Nephron progenitor cell (in vitro differentiated cells): ENCODE measurements at regions not wholly inside any gene's neighbourhood (a gene's known extent, or its start where the extent isn't known, plus 50 kb on each side); places are given as distances from the start of the nearest gene placed in this dataset.

Experiments used
- DNase-seq: peaks from one replicate; pipeline ENCODE4 v3.0.0; 2021
- H3K27ac Mint-ChIP-seq: 2 replicates; pipeline ENCODE4 v1.8.0; 2021; ENCODE audit warnings: mild to moderate bottlenecking, moderate library complexity, mixed read lengths
- H3K27me3 Mint-ChIP-seq: 2 replicates; pipeline ENCODE4 v1.8.0; 2021; ENCODE audit warnings: mild to moderate bottlenecking, low read depth, mixed read lengths; ENCODE audit not compliant: poor library complexity
- H3K36me3 Mint-ChIP-seq: 2 replicates; pipeline ENCODE4 v1.8.0; 2021; ENCODE audit warnings: low read depth, mixed read lengths
- H3K4me1 Mint-ChIP-seq: 2 replicates; pipeline ENCODE4 v1.8.0; 2021; ENCODE audit warnings: mixed read lengths
- H3K4me3 Mint-ChIP-seq: 2 replicates; pipeline ENCODE4 v1.8.0; 2021; ENCODE audit warnings: mild to moderate bottlenecking, moderate library complexity, mixed read lengths
- H3K9me3 Mint-ChIP-seq: 2 replicates; pipeline ENCODE4 v1.8.0; 2021; ENCODE audit warnings: mild to moderate bottlenecking, moderate library complexity, mixed read lengths
- TF ChIP-seq, protein P1 (sequence below): fragments of 200-600 bp; sonication (generic); IDR thresholded peaks from 2 replicates; pipeline ENCODE4 v1.5.0; 2021; ENCODE audit warnings: antibody characterized with exemption

DNA sequence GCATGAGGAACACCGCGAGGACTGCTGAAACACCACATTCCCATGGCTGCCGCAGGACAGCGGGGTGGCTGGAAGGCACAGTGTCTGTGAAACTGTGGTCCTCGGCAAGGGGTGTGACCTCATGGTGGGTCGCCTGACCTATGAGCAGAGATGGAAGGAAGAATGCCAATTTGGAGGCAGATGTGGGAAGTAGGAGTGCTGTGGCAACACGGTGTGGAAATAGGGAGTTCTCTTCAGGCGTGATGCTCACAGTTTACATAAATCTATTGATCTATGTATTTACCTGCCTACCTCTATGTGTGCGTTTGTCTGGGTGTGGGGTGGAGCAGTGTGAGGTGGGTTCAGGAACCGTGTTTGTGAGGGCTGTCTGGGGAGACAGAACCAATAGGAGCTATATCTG, 62.3 kb upstream of the LSM6 start:
- Mint-ChIP-seq H3K4me3 (no peak overlapping the region), H3K4me1 (no peaks in the 10 kb centered on the region), H3K9me3 (peaks cover 13% of the 10 kb centered on the region), H3K36me3 (no peaks in the 10 kb centered on the region), H3K27ac (no peak overlapping the region), H3K27me3 (peaks cover 26% of the 10 kb centered on the region)
- TF ChIP-seq, protein P1, sequence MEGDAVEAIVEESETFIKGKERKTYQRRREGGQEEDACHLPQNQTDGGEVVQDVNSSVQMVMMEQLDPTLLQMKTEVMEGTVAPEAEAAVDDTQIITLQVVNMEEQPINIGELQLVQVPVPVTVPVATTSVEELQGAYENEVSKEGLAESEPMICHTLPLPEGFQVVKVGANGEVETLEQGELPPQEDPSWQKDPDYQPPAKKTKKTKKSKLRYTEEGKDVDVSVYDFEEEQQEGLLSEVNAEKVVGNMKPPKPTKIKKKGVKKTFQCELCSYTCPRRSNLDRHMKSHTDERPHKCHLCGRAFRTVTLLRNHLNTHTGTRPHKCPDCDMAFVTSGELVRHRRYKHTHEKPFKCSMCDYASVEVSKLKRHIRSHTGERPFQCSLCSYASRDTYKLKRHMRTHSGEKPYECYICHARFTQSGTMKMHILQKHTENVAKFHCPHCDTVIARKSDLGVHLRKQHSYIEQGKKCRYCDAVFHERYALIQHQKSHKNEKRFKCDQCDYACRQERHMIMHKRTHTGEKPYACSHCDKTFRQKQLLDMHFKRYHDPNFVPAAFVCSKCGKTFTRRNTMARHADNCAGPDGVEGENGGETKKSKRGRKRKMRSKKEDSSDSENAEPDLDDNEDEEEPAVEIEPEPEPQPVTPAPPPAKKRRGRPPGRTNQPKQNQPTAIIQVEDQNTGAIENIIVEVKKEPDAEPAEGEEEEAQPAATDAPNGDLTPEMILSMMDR = no peak
- no peak for DNase-seq

DNA sequence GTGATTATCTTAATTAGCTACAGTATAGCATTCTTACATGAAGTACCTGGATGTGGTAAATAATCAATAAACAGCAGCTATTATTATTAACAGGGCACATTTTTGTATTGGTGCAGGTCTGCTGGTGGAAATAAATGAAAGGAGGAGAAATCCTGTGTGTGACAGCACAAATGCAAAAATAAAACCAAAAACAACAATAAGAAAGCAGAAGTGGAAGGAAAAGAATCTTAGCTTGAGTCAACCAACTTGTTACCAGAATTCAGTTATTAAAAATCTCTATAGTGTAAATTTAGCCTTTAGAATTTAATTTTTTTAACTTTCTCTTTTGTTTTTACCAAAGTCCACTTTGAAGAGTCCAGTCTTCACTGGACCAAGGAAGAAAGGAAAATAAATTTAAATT, 63.1 kb upstream of the LSM6 start:
- DNase-seq = no peak
- Mint-ChIP-seq H3K27me3 (peaks cover 26% of the 10 kb centered on the region), H3K27ac (no peak overlapping the region), H3K9me3 (peaks cover 9% of the 10 kb centered on the region), H3K4me3 (no peak overlapping the region), H3K4me1 (no peaks in the 10 kb centered on the region), H3K36me3 (no peaks in the 10 kb centered on the region)
- TF ChIP-seq, protein P1 = no peak

DNA sequence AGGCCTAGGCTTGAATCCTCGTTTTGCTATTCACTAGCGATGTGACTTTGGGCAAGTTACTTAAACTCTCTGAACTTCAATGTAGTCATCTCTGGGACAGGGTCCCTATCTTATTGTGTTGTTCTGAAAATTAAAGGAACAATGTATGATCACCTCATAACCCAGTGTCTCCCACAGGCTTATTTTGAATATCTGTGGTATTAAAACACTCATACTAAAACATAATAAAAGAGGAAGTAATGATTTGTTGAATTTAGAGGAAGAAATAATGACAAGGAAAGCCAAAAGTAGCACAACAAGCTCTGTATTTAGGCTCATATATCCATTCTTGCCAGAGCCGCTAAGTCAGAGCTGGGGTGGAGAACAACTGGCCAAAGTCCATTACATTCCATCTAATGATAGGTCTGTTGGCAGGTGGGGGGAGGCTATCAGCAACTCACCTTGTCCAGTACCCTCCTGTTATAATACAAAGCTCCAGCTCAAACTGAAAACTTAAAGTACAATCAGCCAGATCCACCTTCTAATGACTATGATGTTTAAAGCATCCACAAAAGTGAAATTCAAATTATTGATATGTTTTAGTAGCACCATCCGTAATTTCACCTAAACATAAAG, 64.5 kb upstream of the LSM6 start:
- no peaks in the 10 kb centered on the region for H3K36me3 Mint-ChIP-seq
- TF ChIP-seq, protein P1 = no peak
- H3K27me3 Mint-ChIP-seq = peaks cover 23% of the 10 kb centered on the region
- no peak for DNase-seq
- H3K27ac Mint-ChIP-seq = no peak overlapping the region
- no peak overlapping the region for H3K4me3 Mint-ChIP-seq
- peaks cover 3% of the 10 kb centered on the region for H3K9me3 Mint-ChIP-seq
- no peaks in the 10 kb centered on the region for H3K4me1 Mint-ChIP-seq

DNA sequence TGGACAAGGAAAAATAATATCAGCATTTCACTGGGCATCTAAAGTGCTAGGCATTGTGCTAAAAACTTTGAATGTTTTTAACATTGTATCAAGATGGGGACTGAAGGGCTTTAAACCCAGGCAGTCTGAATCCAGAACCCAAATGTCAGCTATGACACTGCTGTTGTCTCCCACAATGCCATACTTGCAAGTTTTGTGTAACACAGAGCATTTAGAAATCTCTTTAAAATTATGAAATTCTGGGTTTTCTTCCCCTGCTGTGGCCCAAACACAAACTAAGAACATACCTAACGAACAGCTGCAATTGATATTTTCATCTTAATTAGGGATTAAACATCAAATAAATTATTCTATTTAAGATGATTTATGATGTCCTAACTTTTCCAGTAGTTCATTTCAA, 66.8 kb upstream of the LSM6 start:
- Mint-ChIP-seq H3K4me1 (no peaks in the 10 kb centered on the region), H3K27me3 (peaks cover 14% of the 10 kb centered on the region), H3K36me3 (no peaks in the 10 kb centered on the region), H3K4me3 (no peak overlapping the region), H3K27ac (no peak overlapping the region), H3K9me3 (no peaks in the 10 kb centered on the region)
- no peak for DNase-seq
- TF ChIP-seq, protein P1 = no peak

DNA sequence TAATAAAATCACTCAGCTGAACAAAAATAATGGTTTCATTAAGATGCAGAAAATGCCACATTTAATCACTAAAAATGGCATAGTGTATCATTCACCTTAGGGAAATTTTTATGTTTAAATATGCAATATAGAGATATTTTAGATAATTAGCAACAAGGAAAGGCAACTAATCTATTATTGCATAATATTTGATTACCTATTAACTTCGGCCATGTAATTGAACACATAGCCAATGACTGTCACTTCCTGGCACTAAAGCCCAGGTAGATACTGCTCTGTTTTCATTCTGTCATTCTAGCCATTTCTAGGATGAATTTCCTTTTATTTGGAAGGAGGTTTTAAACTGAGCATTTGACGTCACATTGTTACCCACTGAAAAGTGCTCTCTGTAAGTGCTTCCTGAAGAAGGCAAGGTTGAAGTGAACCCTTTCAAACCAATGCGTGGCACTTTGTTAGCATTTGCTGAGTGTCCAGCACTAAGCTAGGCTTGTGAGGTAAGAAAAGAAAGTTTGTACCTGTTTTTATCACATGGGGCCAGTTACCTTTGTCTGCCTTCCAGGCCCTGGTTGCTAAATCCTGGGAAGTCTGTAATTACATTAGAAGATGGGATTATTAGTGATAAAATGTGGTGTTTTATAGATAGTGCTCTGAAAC, 67.8 kb upstream of the LSM6 start:
- Mint-ChIP-seq H3K27me3 (peaks cover 8% of the 10 kb centered on the region), H3K27ac (no peak overlapping the region), H3K4me1 (no peaks in the 10 kb centered on the region), H3K9me3 (no peaks in the 10 kb centered on the region), H3K36me3 (no peaks in the 10 kb centered on the region), H3K4me3 (no peak overlapping the region)
- no peak for DNase-seq
- TF ChIP-seq, protein P1 = no peak

DNA sequence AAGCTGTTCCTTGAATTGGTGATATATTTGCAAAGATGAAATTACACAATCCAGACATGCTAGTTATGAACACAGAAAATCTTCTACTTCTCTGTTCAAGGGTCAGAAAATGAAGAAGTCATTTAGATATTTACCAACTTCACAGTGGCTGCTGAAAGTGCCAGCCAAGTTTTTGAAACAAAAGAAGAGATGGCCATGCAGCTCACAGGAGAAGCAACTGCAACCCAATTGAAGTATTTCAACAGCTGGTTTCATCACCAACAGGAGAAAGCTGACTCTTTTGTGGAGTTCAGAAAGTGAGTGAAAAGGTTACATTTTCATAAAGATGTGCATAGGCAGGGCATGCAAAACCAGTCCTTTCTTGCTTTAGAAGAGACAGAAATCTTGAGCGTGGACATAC, 70.1 kb upstream of the LSM6 start:
- H3K27me3 Mint-ChIP-seq = peaks cover 8% of the 10 kb centered on the region
- no peak overlapping the region for H3K4me3 Mint-ChIP-seq
- no peaks in the 10 kb centered on the region for H3K4me1 Mint-ChIP-seq
- no peaks in the 10 kb centered on the region for H3K36me3 Mint-ChIP-seq
- H3K9me3 Mint-ChIP-seq = no peaks in the 10 kb centered on the region
- TF ChIP-seq, protein P1 = no peak
- no peak for DNase-seq
- no peak overlapping the region for H3K27ac Mint-ChIP-seq
